Left lobe of liver (tissue), 2 donors: ENCODE measurements at regions not wholly inside any gene's neighbourhood (a gene's known extent, or its start where the extent isn't known, plus 50 kb on each side); places are given as distances from the start of the nearest gene placed in this dataset.

ENCODE experiments used
- ATAC-seq: fragments of 200-7000 bp; cut with Tn5 transposase; one replicate; pipeline ENCODE4 v1.9.1; 2020; ENCODE audit warnings: mild to moderate bottlenecking, moderate library complexity
- DNase-seq: peaks from one replicate; pipeline ENCODE4 v3.0.0-alpha.2; 2020; ENCODE audit warnings: low spot score
- donor health status: DM: no; HTN: no; CAD: no; lungs with moderate emphysema.
- donor health status: DM: no; HTN: yes; CAD: no.

DNA sequence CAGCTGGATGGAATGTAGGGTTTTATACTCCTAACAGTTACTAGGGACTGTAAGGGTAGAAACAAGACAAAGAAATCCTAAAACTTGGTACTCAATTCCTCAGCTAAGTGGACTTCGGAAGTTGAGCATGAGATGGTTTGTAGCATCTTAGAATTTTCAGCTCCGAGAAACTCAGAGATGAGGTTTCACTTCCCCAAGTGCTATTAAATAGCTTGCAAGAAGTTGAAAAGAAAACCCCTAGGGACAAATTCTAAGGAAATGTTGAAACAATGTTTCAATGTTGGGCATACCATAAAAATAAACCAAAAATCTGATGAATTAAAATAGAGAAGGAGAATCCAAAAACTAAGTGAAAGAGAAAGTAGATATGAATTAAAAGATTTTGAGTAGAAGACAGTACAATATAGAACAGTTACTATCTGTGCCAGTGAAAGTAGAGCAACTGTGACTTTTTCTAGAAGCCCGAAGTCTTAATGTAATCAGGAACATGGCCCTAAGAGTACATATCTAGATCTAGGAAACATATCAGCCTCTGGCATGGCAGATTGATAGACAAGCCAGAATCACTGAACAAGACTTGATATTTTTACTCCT, 308.6 kb upstream of the RGMB start:
- ATAC-seq (no peak), DNase-seq (no peak)

DNA sequence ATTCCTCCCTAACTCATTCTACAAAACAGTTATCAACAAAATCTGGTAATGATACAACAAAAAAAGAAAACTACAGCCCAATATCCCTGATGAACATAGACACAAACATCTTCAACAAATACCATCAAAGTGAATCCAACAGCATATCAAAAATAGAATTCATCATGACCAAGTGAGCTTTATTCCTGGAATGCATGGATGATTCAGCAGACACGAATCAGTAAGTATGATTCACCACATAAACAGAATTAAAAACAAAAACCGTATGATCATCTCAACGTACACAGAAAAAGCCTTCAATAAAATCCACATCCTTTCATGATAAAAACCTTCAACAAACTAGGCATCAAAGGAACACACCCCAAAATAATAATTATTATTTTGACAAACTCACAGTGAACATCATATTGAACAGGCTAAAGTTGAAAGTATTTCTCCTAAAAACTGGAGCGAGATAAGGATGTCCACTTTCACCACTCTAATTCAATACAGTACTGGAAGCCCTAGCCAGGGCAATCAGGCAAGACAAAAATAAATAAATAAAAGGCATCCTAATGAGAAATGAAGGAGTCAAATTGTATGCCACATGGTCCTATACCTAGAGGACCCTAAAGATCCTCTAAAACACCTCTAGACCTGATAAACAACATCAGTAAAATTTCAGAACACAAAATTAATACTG, 305.1 kb upstream of the RGMB start:
- no peak for ATAC-seq
- DNase-seq, result no peak

DNA sequence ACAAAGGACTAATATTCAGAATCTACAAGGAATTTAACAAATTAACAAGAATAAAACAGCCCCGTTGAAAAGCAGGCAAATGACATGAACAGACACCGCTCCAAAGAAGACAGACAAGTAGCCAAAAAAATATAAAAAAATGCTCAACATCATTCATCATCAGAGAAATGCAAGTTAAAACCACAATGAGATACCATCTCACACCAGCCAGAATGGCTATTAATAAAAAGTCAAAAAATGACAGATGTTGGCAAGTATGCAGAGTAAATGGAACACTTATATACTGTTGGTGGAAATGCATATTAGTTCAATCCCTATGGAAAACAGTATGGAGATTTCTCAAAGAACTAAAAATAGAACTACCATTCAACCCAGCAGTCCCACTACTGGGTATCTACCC, 302.7 kb upstream of the RGMB start:
- ATAC-seq (no peak), DNase-seq (no peak)

DNA sequence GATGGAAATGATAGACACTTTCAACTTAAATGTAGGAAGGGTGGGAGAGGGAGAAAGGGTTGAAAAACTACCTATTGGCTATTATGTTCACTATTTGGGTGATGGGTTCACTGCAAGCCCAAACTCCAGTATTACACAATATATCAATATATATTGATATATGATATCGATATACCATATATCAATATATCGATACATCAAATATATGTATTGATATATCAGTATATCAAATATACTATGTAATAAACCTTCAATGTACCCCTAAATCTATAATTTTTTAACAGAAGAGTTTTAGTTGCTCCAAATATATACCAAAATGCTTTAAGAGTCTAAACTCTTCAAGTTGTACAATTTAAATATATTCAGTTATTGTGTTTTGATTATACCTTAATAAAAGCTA, 302.0 kb upstream of the RGMB start:
- ATAC-seq, result no peak

DNA sequence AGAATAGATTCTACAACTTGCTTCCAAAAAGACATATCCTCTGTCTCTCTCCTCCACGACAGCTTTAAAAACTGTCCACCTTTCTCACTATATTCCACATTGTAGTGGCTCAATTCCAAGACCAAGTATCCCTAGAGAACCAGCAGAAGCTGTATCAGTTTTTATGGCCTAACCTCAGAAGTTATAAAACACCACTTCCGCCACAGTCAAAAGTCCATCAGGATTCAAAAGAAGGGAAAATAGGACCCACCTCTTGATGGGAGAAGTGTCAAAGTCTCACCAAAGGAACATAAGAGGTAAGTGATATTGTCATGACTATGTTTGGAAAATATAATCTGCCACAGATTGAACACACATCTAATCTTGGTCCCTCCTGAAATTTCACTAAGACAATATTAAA, 299.2 kb upstream of the RGMB start:
- DNase-seq (no peak), ATAC-seq (no peak)

More for the DNA sequence above, 302.0 kb upstream of the RGMB start:
- no peak for DNase-seq

DNA sequence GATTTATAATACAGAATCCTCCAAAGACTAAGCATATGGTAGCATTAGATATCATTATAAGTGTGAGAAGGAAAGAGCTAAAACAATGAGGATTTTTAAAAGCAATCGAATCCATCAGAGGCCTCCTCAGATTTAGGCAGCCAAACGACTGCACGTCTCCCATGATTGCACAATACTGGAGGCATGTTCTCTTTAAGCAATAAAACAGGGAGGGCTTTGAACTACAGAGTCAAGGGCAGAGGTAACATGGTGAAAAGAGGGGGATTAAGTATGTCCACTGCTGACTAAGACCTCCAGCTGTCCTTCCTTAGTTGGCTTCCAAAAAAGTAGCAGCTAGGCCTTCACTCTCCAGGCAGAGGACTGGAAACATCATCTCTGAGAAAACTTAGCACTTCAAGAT, 298.7 kb upstream of the RGMB start:
- no peak for ATAC-seq
- no peak for DNase-seq

DNA sequence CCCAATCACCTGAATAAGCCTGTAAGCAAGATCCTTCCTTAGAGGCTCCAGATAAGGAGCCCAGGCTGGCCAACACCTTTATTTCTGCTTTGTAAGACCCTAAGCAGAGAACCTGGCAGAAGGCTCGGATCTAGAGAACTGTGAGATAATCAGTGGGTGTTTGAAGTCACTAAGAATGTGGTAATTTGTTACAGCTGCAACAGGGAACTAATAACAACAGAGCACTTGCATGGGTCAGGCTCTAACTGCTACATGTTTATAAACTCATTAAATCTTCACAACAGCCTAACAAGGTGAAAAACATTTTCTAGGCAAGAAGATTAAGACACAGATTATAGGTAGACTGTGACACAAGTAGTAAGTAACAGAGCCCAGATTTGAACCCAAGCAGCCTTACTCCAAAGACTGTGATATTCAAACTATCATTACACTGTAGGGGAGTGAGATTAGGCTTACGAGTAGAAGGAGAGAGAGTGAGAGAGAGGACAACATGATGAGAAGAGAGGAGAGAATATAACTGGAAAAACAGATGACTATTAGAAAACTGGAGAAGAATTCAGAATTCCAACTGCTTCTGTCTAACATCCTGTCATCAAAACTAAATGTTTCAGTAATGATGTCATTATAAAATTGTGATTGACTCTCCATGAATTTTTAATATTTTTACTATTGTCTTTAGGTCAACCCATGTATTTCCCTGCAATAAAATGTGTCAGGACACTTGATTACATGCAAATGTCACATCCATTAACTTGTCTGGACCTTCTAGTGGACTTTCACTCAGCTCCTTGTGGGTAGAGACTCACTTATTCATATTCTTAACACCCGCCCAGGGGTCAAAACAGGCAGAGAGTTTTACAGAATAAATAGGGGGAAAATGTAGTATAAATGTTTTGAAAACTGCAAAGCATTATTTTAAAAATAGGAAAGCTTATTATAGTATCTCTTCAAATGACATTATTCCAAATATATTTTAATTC, 290.9 kb upstream of the RGMB start:
- DNase-seq (no peak), ATAC-seq (no peak)

DNA sequence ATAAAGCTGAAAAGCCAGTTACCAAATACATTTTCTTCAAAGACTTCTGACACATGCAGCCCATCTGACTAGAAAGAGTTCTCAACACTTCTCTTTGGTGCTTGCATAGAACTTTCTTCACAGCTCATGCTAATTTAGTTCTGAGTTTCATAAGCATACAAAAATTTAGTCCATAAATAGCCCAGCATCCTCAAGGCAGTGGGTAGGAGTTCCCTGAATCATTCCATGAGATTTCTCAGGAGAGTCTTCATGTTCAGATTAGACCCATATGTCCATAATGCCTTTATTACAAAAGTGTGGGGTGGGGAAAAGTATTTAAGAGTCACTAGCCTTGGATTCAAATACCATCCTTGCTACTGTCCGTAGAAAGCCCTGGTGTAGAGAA, 290.2 kb upstream of the RGMB start:
- no peak for DNase-seq
- no peak for ATAC-seq

DNA sequence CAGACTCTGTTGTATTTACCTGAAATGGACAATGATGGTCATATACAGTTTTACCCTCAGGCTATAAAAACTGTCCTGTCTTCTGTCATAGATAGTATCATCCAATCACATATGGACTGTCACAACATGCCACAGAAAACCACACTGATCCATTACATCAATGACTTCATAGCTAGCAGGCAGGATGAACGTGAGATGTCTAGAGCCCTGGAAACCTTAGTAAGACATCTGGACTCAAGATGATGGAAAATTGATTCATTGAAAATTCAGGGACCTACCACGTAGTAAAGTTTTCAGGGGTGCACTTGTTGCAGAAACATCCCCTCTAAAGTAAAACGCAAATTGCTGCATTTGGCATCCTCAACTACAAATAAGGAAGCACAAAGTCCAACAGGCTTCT, 284.4 kb upstream of the RGMB start:
- no peak for ATAC-seq

DNA sequence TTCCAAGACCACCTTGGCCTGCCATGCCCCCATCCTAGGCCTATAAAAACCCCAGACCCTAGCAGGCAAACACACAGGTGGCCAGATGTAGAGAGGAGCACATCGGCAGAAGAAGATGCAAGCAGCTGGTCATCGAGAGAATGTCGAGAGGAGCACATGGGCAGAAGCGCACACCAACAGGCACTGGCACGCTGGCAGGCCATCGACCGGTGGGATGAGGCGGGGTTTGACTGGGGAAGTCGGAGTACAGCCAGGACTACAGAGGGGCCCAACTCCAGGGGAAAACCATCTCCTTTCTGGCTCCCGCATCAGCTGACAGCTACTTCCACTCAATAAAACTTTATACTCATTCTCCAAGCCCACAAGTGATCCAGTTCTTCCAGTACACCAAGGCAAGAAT, 283.1 kb upstream of the RGMB start:
- ATAC-seq (no peak), DNase-seq (no peak)

More for the DNA sequence above, 284.4 kb upstream of the RGMB start:
- DNase-seq, result no peak

DNA sequence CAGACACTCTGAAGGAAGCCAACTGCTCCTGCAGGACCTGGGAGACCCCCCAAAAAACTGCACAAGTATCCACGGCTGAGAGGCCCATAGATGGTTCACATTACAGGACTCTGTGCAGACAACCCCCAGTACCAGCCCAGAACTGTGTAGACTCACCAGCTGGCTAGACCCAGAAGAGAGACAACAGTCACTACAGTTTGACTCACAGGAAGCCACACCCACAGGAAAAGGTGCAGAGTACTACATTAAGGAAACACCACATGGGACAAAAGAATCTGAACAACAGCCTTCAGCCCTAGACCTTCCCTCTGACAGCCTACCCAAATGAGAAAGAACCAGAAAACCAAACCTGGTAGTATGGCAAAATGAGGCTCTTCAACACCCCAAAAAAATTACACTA, 281.2 kb upstream of the RGMB start:
- DNase-seq, result no peak
- ATAC-seq, result no peak

DNA sequence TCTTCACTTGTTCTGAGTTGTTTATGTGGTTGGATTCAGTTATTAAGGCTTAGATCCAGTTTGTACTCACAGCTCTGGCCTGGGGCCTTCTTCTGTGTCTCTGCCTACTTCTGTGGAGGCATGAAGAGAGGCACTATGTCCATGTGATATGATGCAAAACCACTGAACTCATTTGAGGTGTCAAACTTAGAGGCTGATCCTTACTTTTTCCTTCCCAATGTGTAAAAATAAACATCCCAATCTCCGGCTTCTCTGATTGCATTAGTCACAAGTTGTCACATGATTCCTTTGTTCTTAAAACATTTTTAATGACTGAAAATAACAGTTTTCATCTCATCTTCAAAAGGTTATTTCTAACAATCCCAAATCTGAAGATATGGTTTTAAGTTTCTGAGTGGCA, 276.0 kb upstream of the RGMB start:
- no peak for ATAC-seq
- DNase-seq, result no peak

DNA sequence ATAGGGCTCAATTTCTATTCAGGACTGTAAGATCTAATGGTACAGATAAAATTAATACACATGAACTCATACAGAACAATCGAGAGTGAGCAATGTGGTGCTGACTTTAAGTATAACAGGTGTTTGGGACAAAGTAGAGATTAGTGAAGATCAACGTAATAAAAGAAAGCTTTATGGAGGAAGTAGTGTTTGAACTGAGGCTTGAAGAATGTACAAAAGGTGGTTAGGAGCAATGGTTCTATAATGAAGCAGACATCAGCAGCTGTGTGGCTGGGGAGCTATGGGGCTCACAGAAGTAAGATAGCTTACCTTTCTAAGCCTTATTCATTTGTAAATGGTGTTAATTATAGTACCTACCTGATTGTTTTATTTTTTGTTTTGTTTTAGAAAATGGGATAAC, 275.4 kb upstream of the RGMB start:
- no peak for ATAC-seq
- DNase-seq, result no peak

DNA sequence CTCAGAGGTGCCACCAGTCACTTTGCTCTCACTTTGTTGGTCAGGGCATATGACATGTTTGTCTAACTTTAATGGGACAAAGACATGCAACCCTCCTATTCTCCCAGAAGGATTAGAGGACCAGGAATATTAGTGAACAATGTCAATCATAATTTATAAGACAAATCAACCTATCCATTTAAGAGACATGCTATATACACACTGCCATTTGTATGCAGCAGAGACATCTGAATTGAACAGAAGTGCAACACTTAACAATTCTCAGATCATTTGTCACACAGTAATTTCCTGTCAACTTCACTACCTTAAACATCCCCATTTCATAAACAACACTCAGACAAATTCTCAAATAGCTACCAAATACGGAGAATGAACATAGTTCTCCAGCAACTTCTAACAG, 273.6 kb upstream of the RGMB start:
- DNase-seq (no peak), ATAC-seq (no peak)

DNA sequence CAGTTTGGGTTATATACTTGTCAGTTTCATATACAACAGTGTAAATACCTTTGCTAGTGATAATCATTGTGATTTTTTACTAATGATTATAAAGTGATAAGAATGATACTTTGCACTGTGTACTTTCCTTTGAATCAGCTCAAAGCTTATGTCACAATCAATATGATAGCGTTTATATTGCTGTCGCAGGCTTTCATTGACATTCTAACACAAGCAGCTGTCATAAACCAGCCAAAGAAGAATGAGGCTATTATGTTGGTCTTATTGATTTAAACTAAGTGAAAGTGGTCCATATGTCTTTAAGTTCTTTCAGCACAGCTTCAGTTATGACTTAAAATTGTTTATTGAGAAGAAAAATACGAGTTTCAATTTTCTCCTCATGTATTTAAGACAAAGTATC, 272.7 kb upstream of the RGMB start:
- DNase-seq, result no peak
- no peak for ATAC-seq

DNA sequence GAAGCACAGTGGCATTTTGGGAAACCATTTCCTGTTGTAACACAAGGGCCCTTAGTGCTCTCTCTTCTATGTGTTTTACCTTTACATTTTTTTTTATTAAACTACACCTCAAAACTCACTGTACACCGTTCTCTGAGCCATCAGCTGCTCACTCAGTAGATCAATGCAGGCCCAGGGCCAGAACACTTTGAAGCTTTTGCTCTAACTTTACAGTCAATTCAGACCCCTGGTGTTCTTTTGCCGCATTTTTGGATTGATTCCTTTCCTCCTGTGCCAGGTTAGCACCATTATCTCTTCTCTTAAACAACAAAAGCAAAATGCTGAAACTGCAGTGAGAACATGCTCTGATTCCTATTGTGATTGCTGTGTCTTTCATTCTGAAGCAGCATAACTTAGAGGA, 269.8 kb upstream of the RGMB start:
- ATAC-seq, result no peak
- no peak for DNase-seq

DNA sequence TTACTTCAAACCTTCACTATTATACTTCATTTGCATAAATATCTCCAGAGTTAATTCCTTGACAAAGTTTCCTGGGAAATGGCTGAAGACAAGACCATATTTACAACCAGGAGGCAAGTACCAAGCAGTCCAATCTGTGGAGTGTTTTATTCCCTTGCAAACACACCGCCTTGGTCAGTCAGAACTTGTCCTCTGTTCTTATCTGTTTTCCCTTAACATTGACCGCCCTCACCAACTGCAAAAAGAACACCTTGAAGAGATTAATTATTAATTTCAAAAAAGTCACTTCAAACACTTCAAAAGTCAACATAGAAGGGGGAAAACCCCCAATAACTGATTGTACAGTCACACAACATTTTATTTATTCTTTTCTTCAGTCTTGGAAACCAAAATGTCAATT, 269.0 kb upstream of the RGMB start:
- DNase-seq (no peak), ATAC-seq (no peak)

DNA sequence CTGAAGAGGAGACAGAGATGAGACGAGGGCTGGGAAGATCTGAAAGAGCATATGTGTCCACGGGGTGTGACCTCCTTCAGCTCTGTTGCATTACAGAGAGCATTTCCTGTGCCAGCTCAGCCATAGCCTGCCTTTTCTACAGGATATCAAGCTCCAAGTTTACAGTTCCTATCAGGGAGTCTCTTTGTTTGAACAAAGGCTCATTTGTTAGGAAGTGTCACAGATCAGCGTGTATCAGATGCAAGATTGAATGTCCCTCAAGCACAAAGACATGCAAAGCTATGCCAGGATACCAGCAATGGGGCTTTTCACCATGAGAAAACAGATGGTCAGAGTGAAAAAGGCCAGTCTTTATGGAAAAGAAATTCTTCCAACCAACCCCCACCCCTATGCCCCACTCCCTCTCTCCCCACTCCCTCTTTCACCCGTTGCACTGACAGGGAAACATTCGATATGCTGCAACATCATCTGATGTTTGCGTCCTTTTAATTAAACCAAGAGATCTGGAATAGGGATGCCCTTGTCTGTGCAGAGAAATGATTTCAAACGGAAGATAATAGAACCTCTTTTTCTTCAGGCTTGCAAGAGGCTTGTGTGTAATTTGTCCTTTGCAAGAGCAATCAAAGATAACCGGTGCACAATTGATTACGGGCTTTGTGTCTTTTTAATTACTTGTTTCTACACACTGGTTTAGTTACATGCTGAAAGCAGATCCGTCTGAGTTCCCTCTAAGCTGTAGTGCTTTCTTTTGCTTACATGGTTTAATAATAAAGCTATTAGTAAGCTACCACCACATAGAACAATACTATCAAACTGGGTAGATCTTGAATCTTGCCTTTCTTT, 263.1 kb upstream of the RGMB start:
- DNase-seq, result no peak
- no peak for ATAC-seq

DNA sequence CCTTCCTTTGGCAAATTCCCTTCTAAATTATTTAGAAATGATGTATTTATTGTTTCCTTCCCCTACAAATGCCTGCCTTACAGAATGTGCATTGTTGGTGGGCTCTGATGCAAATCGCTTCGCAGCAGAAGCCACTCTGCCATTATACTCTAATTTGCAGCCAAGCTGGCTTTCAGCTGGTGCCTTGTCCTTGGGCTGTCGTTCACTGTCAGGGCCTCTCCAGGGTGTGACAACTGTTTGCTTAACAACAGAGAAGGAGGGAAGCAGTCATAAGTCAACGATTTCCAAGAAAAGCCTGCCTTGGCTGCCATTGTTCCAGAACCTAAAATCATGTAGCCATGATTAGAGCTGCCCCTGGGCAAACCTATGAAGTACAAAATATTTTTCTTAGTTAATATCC, 260.1 kb upstream of the RGMB start:
- DNase-seq (no peak), ATAC-seq (no peak)

DNA sequence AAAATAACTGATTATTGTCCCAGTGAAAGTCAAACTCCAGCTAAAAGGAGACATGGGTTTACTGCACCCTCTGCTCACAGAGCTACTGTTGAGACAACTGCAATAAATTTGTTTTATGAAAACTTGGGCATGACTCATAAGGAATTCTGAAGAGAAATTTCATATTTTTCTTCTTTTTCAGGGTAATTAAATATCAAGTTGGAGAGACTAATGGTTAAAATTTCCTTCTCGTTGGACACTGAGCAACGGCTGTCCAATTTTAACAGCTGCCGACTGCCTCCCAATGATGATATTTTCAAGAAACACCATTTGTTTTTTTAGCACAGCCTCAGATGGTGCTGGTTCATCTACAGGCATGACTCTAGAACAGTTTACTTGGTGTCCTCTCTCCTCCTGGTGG, 259.2 kb upstream of the RGMB start:
- DNase-seq (no peak), ATAC-seq (no peak)

DNA sequence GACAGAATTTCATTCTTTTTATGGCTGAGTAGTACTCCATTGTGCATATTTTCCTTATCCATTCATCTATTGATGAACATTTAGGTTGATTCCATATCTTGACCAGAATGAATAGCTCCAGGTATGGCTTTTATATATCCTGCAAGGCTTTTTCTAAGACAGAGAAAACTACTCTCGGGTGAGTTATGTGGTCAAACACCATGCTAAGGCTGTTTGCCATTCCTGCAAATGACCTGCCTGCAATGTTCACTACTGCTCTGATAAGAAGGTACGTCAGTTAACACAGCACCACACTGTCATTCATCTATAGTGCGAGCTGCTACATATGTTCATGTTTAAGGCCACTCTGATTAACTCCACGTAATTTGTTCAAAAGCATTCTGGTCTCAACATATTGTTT, 256.8 kb upstream of the RGMB start:
- DNase-seq (no peak), ATAC-seq (no peak)
